ENCODE measurements at regions not wholly inside any gene's neighbourhood (a gene's known extent, or its start where the extent isn't known, plus 50 kb on each side); places are given as distances from the start of the nearest gene placed in this dataset.

DNA sequence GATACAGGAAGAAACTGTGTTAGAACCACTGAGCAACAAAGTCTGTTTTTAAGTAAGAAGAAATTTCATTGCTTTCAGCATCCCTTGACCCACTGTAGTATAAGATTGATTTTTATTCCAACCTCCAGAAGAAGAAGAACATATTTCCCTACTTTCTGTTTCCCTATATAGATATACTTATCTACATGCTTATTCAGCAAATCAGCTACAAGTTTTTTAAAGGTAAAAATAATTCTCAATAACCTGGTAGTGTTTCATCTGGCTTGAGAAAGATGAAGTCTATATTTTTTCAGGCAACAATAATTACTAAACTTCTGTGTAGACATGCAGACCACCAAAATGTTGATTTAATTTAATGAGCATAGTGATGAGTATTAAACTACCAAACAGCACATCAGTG lies 201.0 kb downstream of the OSTF1 start:
- intact Hi-C loops (cut with micrococcal nuclease) = no loop called here
- ChIA-PET POLR2A (no interaction called here), CTCF (no interaction called here)
- H3K27me3 ChIP-seq (replicated peaks in 1 of 4; ENCODE audit: control extremely low read depth in 1 of 4, control insufficient read depth in 3 of 4, insufficient read depth in 4 of 4, low read length in 3 of 4) = no peaks in the 10 kb centered on the region
- H3K36me3 ChIP-seq (replicated peaks in 1 of 2; ENCODE audit: control extremely low read depth in 1 of 2, control insufficient read depth in 1 of 2, extremely low read depth in 1 of 2, insufficient read depth in 2 of 2, low read length in 1 of 2) = no peaks in the 10 kb centered on the region
- H3K4me3 ChIP-seq (ENCODE audit: control extremely low read depth in 1 of 5, extremely low read depth in 1 of 5, insufficient read depth in 1 of 5, low read depth in 2 of 5, low read length in 4 of 5) = no peak overlapping the region
- no peaks in the 10 kb centered on the region for H4K20me1 ChIP-seq (ENCODE audit: control insufficient read depth, insufficient read depth, low read length, poor library complexity, severe bottlenecking)
- H3K9ac ChIP-seq (ENCODE audit: low read length) = no peak overlapping the region
- Mint-ChIP-seq H3K4me1 (no peaks in the 10 kb centered on the region), H3K4me3 (no peak overlapping the region), H3K27ac (no peak overlapping the region), H3K9me3 (ENCODE audit: insufficient read depth) (peaks cover under 1% of the 10 kb centered on the region), H3K27me3 (no peaks in the 10 kb centered on the region)
- no peaks in the 10 kb centered on the region for H3K4me1 ChIP-seq (ENCODE audit: control insufficient read depth in 2 of 2, insufficient read depth in 2 of 2, low read length in 2 of 2)
- no peak for ATAC-seq (ENCODE audit: low read depth)
- H3K9me3 ChIP-seq (ENCODE audit: control extremely low read depth in 1 of 3, control insufficient read depth in 2 of 3, insufficient read depth in 1 of 3, low read length in 2 of 3) = peaks cover 0 to 3% (median 0%) of the 10 kb centered on the region in 3 donors
- H3K4me2 ChIP-seq (replicated peaks; ENCODE audit: low read depth, low read length, poor library complexity, severe bottlenecking) = no peak overlapping the region
- DNase-seq = no peak
- H3K27ac ChIP-seq (ENCODE audit: low read length in 2 of 2) = no peak overlapping the region
- H3K79me2 ChIP-seq (ENCODE audit: control insufficient read depth, insufficient read depth, low read length) = no peaks in the 10 kb centered on the region
- TF ChIP-seq EZH2 (IDR thresholded peaks at IDR 0.05; ENCODE audit: borderline replicate concordance, insufficient read depth, low read depth, low read length, poor library complexity, severe bottlenecking) = no peak
- TF ChIP-seq, protein P1, sequence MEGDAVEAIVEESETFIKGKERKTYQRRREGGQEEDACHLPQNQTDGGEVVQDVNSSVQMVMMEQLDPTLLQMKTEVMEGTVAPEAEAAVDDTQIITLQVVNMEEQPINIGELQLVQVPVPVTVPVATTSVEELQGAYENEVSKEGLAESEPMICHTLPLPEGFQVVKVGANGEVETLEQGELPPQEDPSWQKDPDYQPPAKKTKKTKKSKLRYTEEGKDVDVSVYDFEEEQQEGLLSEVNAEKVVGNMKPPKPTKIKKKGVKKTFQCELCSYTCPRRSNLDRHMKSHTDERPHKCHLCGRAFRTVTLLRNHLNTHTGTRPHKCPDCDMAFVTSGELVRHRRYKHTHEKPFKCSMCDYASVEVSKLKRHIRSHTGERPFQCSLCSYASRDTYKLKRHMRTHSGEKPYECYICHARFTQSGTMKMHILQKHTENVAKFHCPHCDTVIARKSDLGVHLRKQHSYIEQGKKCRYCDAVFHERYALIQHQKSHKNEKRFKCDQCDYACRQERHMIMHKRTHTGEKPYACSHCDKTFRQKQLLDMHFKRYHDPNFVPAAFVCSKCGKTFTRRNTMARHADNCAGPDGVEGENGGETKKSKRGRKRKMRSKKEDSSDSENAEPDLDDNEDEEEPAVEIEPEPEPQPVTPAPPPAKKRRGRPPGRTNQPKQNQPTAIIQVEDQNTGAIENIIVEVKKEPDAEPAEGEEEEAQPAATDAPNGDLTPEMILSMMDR (IDR thresholded peaks at IDR 0.05) = no peak
- H2AFZ ChIP-seq (ENCODE audit: insufficient read depth, low read depth, low read length, poor library complexity, severe bottlenecking) = no peak overlapping the region

DNA sequence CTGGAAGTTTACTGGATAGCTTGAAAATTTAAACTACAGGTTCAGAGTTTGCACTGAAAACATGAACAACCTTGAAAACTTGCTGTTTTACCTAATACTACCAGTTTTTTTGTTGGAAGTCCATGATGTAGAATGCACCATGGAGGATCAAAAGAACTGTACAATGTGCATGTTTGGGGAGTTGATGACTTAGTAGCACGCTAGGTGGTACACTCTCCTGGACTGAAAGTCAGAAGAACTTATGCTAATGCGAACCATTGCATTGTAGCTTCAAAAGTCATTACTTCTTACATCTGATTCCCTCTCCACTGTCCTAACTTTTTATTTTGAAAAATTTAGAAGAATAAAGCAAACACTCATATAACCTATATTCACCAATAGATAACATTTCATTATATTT lies 211.0 kb downstream of the OSTF1 start:
- H3K4me1 Mint-ChIP-seq = no peaks in the 10 kb centered on the region
- H3K9ac ChIP-seq (ENCODE audit: low read length) = no peak overlapping the region
- TF ChIP-seq, protein P1 (IDR thresholded peaks at IDR 0.05) = no peak
- no peak for TF ChIP-seq EZH2 (IDR thresholded peaks at IDR 0.05; ENCODE audit: borderline replicate concordance, insufficient read depth, low read depth, low read length, poor library complexity, severe bottlenecking)
- ChIA-PET CTCF (no interaction called here), POLR2A (no interaction called here)
- no peak for ATAC-seq (ENCODE audit: low read depth)
- no peak overlapping the region for H3K4me3 ChIP-seq (ENCODE audit: control extremely low read depth in 1 of 5, extremely low read depth in 1 of 5, insufficient read depth in 1 of 5, low read depth in 2 of 5, low read length in 4 of 5)
- intact Hi-C loops (cut with micrococcal nuclease) = no loop called here
- H3K9me3 Mint-ChIP-seq (ENCODE audit: insufficient read depth) = no peaks in the 10 kb centered on the region
- H3K36me3 ChIP-seq (replicated peaks in 1 of 2; ENCODE audit: control extremely low read depth in 1 of 2, control insufficient read depth in 1 of 2, extremely low read depth in 1 of 2, insufficient read depth in 2 of 2, low read length in 1 of 2) = no peaks in the 10 kb centered on the region
- H3K27ac Mint-ChIP-seq = no peak overlapping the region
- no peaks in the 10 kb centered on the region for H3K4me1 ChIP-seq (ENCODE audit: control insufficient read depth in 2 of 2, insufficient read depth in 2 of 2, low read length in 2 of 2)
- no peaks in the 10 kb centered on the region for H3K27me3 ChIP-seq (replicated peaks in 1 of 4; ENCODE audit: control extremely low read depth in 1 of 4, control insufficient read depth in 3 of 4, insufficient read depth in 4 of 4, low read length in 3 of 4)
- WGBS (ENCODE audit: insufficient coverage) = no CpG with 5 or more reads among the region's 2 CpGs
- no peaks in the 10 kb centered on the region for H3K9me3 ChIP-seq (ENCODE audit: control extremely low read depth in 1 of 3, control insufficient read depth in 2 of 3, insufficient read depth in 1 of 3, low read length in 2 of 3)
- H3K27ac ChIP-seq (ENCODE audit: low read length in 2 of 2) = no peak overlapping the region
- no peaks in the 10 kb centered on the region for H3K79me2 ChIP-seq (ENCODE audit: control insufficient read depth, insufficient read depth, low read length)
- H3K4me3 Mint-ChIP-seq = no peak overlapping the region
- no peak for DNase-seq
- H4K20me1 ChIP-seq (ENCODE audit: control insufficient read depth, insufficient read depth, low read length, poor library complexity, severe bottlenecking) = no peaks in the 10 kb centered on the region
- no peak overlapping the region for H2AFZ ChIP-seq (ENCODE audit: insufficient read depth, low read depth, low read length, poor library complexity, severe bottlenecking)
- H3K4me2 ChIP-seq (replicated peaks; ENCODE audit: low read depth, low read length, poor library complexity, severe bottlenecking) = no peak overlapping the region
- no peaks in the 10 kb centered on the region for H3K27me3 Mint-ChIP-seq

Measured in B cell (primary cell).